DND-41 (cell line): ENCODE measurements at regions not wholly inside any gene's neighbourhood (a gene's known extent, or its start where the extent isn't known, plus 50 kb on each side); places are given as distances from the start of the nearest gene placed in this dataset.

Experiments
- CTCF ChIP-seq: IDR thresholded peaks from 2 replicates; pipeline ENCODE4 v1.5.1; 2012; ENCODE audit warnings: borderline replicate concordance, low read length, moderate library complexity, mild to moderate bottlenecking; ENCODE audit not compliant: poor library complexity, severe bottlenecking; ENCODE audit errors: extremely low read depth
- EZH2 ChIP-seq: IDR thresholded peaks from 3 replicates; pipeline ENCODE4 v1.6.1; 2012; ENCODE audit warnings: borderline replicate concordance, low read depth, mild to moderate bottlenecking, moderate library complexity, low read length, inconsistent platforms; ENCODE audit not compliant: severe bottlenecking

- TF ChIP-seq CTCF (no peak), EZH2 (no peak)
Observed at GRCh38 chr16:65306722-65307121, 184.9 kb upstream of the CDH11 start.
